ENCODE measurements at regions not wholly inside any gene's neighbourhood (a gene's known extent, or its start where the extent isn't known, plus 50 kb on each side); places are given as distances from the start of the nearest gene placed in this dataset.

DNA sequence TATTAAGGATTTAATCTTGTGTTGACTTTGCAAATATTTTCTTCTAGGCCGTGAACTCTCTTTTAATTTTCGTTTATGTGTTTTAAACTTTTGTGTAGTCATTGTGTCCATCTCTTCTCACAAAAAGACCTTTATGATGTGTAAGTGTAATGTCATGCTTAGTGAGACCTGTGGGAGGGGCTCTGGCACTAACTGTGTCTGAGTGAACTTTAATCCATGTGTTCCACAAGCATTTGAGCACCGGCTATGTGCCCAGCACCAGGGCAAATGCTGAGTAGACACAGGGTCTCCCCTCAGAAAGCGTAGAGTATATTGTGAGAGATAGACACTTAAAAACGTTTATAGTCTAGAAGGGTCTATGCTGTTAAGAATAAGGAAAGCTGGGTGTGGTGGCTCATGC lies 272.6 kb upstream of the TUT7 start:
- TF ChIP-seq, protein P1, sequence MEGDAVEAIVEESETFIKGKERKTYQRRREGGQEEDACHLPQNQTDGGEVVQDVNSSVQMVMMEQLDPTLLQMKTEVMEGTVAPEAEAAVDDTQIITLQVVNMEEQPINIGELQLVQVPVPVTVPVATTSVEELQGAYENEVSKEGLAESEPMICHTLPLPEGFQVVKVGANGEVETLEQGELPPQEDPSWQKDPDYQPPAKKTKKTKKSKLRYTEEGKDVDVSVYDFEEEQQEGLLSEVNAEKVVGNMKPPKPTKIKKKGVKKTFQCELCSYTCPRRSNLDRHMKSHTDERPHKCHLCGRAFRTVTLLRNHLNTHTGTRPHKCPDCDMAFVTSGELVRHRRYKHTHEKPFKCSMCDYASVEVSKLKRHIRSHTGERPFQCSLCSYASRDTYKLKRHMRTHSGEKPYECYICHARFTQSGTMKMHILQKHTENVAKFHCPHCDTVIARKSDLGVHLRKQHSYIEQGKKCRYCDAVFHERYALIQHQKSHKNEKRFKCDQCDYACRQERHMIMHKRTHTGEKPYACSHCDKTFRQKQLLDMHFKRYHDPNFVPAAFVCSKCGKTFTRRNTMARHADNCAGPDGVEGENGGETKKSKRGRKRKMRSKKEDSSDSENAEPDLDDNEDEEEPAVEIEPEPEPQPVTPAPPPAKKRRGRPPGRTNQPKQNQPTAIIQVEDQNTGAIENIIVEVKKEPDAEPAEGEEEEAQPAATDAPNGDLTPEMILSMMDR (IDR thresholded peaks at IDR 0.05) = no peak
- no peak for TF ChIP-seq EZH2 (IDR thresholded peaks at IDR 0.05; ENCODE audit: borderline replicate concordance, insufficient read depth, low read depth, low read length, poor library complexity, severe bottlenecking)
